HG02588 (cell line): ENCODE measurements at regions not wholly inside any gene's neighbourhood (a gene's known extent, or its start where the extent isn't known, plus 50 kb on each side); places are given as distances from the start of the nearest gene placed in this dataset.

Experiments used
- ATAC-seq: cut with Tn5 transposase; IDR thresholded peaks from one replicate; pipeline ENCODE4 v1.9.1; 2021; ENCODE audit warnings: mild to moderate bottlenecking, moderate library complexity; ENCODE audit not compliant: unreplicated experiment

GRCh38 chr7:156459582-156459981 lies 181.0 kb upstream of the RNF32 start:
- no peak for ATAC-seq

- ATAC-seq, result no peak
These were observed 181.5 kb upstream of the RNF32 start for GRCh38 chr7:156459067-156459466.

DNA sequence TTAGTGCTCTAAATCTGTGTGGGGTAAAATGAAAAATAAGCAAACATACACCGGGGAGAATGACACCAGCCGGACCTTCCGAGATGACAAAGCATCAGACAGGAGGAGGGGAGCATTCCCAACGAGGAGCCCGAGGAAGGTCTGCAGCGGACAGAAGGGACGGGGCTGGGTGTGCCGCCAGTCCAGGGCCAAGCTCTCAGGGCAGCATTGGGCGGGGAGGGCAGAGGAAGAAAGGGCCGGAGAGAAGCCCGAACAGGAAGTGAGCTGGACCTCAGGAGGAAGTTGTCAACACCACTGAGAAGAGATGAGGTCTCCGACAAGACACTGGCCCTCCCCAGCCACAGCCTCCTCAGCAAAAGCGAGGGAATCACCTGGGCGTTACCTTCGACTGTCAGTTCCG lies 182.6 kb upstream of the RNF32 start:
- no peak for ATAC-seq

GRCh38 chr7:156456503-156457115 lies 184.0 kb upstream of the RNF32 start:
- ATAC-seq, result no peak

DNA sequence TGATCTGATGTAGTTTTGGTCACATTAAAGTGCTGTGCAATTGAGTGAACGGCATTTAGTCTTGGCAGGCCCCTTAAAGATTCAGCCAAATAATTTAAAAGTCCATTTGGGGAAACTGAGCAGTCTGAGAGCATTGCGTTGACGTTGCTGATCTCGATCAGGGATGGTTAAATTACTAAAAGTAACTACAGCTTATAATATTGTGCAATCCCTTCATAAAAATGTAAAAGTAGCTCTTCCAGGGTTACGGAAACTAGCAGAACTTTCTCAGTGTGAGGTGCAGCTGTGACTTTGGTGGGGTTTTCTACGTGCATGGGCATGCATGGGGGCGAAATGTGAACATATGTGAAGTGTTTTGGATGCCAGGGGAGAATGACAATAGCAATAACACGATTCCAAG lies 184.5 kb upstream of the RNF32 start:
- no peak for ATAC-seq

DNA sequence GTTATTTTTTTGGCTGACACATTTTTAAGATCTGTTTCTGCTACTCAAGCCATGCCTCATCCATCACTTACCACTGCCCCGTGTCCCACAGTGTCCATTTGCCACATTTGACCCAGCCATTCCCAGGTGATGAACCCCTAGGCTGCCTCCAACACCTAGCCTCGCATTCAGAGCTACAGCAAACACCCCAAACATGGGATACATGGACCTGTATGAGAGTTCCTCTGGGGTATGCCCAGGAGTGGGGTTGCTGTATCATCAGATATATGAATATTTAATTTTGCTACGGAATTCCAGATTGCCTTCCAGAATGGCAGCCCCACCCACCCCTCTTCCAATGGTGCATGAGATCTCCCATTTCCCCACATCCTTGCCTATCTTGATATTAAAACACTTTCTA lies 190.1 kb upstream of the RNF32 start:
- no peak for ATAC-seq

GRCh38 chr7:156448918-156449317 lies 191.7 kb upstream of the RNF32 start:
- no peak for ATAC-seq

DNA sequence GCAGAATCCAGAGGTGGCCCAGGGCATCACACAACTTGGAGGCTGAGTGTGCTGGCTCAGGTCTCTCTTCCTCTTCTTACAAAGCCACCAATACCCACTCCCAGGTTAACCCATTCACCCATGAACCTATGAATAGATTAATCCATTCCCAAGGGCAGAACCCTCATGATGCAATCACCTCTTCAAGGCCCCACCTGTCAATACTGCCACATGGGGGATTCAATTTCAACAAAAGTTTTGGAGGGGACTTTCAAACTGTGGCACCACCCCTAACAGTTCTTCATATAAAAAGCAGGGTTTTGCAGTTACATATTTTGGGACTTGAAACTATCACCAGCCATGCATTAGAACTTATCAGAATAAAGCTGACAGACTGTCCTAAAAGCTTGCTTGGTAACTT lies 193.6 kb upstream of the RNF32 start:
- ATAC-seq, result no peak

GRCh38 chr7:156445997-156446761 lies 194.4 kb upstream of the RNF32 start:
- ATAC-seq, result no peak

DNA sequence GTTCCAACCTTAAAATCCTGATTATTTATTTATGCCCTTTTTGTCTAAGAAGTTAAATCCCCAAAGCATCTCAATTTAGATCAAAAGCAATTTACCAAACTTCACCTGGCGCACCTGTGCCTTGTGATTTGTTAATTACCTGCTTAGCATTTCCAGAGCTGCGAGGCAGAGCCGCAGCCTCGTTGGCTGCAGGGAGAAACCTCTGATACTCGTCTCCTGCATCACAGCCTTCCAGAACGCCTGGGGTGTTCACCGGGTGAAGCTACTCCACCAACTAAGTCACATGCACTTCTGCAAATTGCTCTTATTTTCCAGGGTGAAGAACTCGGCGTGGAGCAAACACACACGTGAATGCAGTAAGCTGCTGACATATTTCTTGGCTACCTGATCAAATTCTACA lies 198.1 kb upstream of the RNF32 start:
- no peak for ATAC-seq

DNA sequence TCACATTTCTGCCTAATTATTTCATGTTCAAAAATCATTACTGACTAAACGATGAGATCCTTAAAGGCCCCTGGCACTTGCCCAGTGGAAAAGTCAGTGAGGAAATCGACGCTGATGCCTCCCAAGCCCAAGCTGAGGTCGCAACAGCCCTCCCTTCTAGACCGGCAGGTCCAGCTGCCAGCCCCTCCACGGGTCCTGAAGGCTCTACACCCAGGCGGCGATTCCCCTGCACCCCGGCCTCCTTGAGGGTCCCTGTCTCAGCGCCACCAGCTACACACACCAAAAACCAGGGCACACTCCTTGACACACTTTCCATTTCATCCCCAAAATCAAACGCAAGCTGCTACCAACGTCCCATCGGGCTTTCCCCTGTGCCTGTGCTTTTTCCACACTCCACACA lies 200.1 kb upstream of the RNF32 start:
- ATAC-seq, result no peak

DNA sequence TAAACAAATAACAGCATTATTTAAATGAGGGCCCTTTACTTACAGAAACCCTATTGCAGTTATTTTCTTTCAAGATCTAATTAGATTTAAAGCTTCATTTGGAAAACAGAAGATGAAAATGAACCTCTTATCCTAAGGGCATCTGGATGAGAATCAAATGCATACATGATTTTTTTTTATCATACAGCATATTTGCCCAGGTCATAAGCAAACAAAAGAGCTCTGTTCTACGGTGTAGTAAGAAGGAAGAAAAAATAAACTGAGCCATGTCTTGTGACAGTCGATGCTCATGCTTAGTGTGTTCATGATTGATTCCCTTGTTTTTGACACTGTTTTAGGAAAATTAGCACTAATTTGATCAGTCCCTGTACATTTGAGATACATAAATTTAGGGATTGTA lies 202.6 kb upstream of the RNF32 start:
- no peak for ATAC-seq

DNA sequence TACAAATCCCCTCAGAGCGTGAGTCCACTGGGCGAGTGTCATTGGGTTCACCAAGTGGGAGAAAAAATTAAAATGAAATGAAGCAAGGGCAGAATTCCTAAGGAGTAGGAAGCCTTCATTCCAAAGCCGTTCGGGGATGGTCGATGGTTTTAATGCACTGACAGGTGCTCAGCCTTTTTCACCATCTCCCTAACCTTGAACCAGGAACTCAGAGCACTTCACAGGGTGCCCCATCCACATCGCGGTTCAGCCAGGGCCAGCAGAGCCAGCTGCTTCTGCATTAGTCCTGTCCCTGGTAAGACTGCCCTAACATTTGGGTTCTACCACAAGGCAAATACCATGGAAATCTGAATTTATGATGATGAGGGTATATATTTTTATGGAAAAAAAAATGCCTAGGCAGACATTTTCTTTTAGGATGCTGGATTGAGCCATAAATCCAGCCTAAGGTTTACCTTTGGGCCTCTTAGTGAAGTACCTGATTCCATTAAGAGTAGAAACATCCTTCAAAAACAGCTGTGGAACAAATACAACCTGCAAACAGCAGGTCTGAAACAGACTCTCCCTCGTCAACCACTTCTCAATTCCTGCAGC lies 203.5 kb upstream of the RNF32 start:
- no peak for ATAC-seq

DNA sequence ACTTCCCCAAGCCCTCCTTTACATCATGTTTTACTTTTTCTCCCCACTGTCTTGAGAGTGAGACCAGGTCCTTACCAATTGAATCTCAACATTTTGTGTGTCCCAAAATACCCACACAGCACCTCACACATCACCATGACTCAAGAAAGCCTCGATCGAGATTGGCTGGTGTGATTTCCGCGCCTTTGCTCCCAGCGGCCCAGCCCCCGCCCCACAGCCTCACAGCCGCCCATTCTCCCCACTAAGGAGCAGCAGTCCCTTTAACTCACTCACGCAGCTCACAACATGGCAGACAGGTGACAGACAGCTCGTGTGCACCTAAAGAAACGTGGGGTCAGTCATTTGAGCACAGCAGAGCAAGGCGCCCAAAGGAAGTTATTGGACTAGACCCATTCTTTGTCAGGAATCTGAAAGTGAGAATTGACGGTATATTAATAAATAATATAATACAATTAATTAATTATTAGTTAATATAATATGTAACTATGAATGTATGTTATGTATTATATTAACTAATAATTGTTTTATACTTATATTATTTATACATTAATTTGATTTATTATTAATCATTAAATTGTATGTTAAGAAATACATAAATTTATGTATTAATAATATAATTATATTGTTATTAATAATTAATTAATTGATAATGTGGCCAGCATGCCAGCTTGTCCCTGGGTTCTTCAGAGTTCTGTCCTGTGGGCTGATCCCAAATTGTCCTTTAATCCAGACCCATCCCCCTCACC lies 204.9 kb upstream of the RNF32 start:
- ATAC-seq, result no peak

GRCh38 chr7:156434706-156435105 lies 205.9 kb upstream of the RNF32 start:
- no peak for ATAC-seq

GRCh38 chr7:156432018-156432417 lies 208.6 kb upstream of the RNF32 start:
- ATAC-seq, result no peak

GRCh38 chr7:156430109-156430508 lies 210.5 kb upstream of the RNF32 start:
- no peak for ATAC-seq

- no peak for ATAC-seq
These were observed 211.1 kb upstream of the RNF32 start for GRCh38 chr7:156429514-156429913.

GRCh38 chr7:156423876-156424275 lies 216.7 kb upstream of the RNF32 start:
- no peak for ATAC-seq

DNA sequence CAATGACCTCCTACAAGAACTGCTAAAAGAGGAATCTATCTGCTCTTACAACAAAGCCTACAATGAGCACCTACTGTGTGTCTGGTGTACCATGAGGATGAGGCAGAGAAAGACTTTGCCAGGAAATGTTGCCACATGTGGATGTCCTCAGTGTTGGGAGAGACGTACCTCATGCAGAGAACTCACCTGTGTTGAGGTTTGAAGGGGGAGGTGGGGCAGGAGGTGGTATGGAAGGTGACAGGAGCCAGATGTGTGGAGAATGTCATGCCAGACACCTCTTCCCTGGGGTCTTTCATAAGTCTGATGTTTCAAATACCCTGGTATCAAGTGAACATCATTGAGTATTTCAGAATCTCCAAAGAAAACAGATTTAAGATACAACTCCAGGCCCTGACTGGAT lies 220.1 kb upstream of the RNF32 start:
- no peak for ATAC-seq

DNA sequence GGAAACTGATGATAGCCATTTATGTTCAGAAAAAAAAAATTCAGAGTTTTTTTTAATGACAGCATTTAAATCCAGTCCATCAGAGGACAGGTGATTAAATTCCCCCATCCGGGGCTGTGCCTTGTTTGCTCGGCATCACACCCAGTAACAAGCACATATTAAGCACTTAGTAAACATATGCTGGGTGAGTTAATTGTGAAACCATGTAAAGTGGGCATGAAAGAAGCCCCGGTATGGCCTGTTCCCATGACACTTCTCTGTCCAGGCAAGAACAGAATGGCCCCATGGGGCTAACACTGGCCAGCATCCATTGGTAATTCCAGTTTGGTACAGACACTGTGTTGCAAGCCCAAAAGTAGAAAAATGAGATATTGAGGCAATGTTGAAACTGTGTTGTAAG lies 220.8 kb upstream of the RNF32 start:
- ATAC-seq, result no peak

DNA sequence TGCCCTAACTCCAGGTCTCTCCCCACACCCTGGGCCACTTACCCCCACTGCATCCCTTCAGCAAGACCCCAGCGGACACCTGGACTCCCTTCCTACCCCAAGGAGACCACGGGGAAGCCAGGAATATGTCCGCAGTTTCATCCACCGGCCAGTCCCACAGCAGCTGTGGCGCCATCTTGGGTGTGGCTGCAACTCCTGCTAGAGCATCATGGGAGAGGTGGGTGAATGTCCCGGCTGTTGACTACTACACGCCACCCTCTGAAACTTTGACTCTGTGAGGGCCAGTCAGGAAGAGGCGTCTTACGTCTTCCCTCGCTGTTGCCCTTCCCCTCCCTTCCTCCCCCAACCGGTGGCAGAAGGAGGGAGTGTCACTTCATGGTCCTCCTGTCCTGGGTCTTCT lies 238.3 kb upstream of the RNF32 start:
- ATAC-seq, result no peak
